ENCODE measurements at regions not wholly inside any gene's neighbourhood (a gene's known extent, or its start where the extent isn't known, plus 50 kb on each side); places are given as distances from the start of the nearest gene placed in this dataset.

DNA sequence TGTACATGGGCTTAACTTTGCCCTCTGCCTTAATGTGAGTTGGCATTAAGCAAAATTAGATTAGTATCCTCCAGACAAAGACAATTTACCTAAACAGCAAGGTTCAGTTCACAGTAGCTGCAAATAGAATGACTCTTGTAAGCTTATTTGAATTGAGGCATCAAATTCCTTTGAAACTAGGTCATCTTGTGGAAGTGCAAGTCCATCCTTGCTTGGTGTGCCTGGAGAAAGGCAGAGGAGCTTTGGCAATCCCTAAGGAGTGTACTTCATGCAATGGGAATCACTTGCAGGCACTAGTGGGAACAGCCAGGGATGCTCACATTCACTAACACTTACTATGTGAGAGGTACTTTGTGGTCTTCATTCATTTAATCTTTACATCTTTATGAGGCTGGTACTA, 118.3 kb downstream of the DRD1 start:
- no peak for TF ChIP-seq POLR2A (IDR thresholded peaks at IDR 0.05)
- TF ChIP-seq, protein P1, sequence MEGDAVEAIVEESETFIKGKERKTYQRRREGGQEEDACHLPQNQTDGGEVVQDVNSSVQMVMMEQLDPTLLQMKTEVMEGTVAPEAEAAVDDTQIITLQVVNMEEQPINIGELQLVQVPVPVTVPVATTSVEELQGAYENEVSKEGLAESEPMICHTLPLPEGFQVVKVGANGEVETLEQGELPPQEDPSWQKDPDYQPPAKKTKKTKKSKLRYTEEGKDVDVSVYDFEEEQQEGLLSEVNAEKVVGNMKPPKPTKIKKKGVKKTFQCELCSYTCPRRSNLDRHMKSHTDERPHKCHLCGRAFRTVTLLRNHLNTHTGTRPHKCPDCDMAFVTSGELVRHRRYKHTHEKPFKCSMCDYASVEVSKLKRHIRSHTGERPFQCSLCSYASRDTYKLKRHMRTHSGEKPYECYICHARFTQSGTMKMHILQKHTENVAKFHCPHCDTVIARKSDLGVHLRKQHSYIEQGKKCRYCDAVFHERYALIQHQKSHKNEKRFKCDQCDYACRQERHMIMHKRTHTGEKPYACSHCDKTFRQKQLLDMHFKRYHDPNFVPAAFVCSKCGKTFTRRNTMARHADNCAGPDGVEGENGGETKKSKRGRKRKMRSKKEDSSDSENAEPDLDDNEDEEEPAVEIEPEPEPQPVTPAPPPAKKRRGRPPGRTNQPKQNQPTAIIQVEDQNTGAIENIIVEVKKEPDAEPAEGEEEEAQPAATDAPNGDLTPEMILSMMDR (IDR thresholded peaks at IDR 0.05) = no peak

Data from heart left ventricle (tissue), 13 donors.